CD4-positive, alpha-beta T cell (primary cell): ENCODE measurements at regions not wholly inside any gene's neighbourhood (a gene's known extent, or its start where the extent isn't known, plus 50 kb on each side); places are given as distances from the start of the nearest gene placed in this dataset.

Source experiments
- ATAC-seq: fragments of 200-7000 bp; cut with Tn5 transposase; one replicate; pipeline ENCODE4 v1.10.0; 2022; ENCODE audit warnings: mild to moderate bottlenecking; ENCODE audit not compliant: poor library complexity
- CTCF ChIA-PET: fragments of 350-600 bp; sonication (Branson Sonifier 250); formaldehyde crosslinking; loops from one replicate; lab custom pipeline; 2021; ENCODE audit warnings: antibody characterized with exemption, inconsistent platforms; lab: Charles Lee
- POLR2A ChIA-PET: fragments of 350-600 bp; sonication (Branson Sonifier 250); formaldehyde crosslinking; loops from one replicate; lab custom pipeline; 2021; ENCODE audit warnings: antibody characterized with exemption, inconsistent platforms; lab: Charles Lee
- DNase-seq, 14 experiments: peaks; one replicate each; pipeline ENCODE4 v3.0.0-alpha.2; 2013 to 2020; ENCODE audit warnings: mixed read lengths in 2 of 14
- H3K27ac ChIP-seq, 2 donors: one replicate each; pipeline versions ENCODE4 v1.5.1 to v1.7.0; 2013; ENCODE audit warnings: low read length in 2 of 2, low read depth in 1 of 2, mild to moderate bottlenecking in 1 of 2
- H3K27me3 ChIP-seq, 2 experiments: 1 replicate in 1 of 2; 2 replicates in 1 of 2; pipeline versions ENCODE4 v1.6.1 to v1.7.0; 2013; ENCODE audit warnings: low read length in 2 of 2, control low read depth in 1 of 2, mild to moderate bottlenecking in 1 of 2, moderate library complexity in 1 of 2; ENCODE audit not compliant: insufficient read depth in 2 of 2, control insufficient read depth in 1 of 2
- H3K36me3 ChIP-seq: one replicate; pipeline ENCODE4 v1.6.1; 2013; ENCODE audit warnings: low read length, control low read depth; ENCODE audit not compliant: insufficient read depth
- H3K4me1 ChIP-seq: one replicate; pipeline ENCODE4 v1.6.1; 2013; ENCODE audit warnings: low read length, control low read depth; ENCODE audit not compliant: insufficient read depth
- H3K4me3 ChIP-seq: one replicate; pipeline ENCODE4 v1.5.1; 2013; ENCODE audit warnings: mild to moderate bottlenecking, low read length, moderate library complexity
- H3K9me3 ChIP-seq, 2 experiments: 1 replicate in 1 of 2; 2 replicates in 1 of 2; pipeline versions ENCODE4 v1.6.1 to v1.7.0; 2013; ENCODE audit warnings: low read length in 2 of 2, mild to moderate bottlenecking in 2 of 2, control low read depth in 1 of 2, moderate library complexity in 1 of 2; ENCODE audit not compliant: control insufficient read depth in 1 of 2, insufficient read depth in 1 of 2
- H3K27ac Mint-ChIP-seq: one replicate; pipeline ENCODE4 v1.8.0; 2020; ENCODE audit warnings: mixed read lengths
- H3K27me3 Mint-ChIP-seq: one replicate; pipeline ENCODE4 v1.8.0; 2021; ENCODE audit warnings: mixed read lengths
- H3K36me3 Mint-ChIP-seq: one replicate; pipeline ENCODE4 v1.8.0; 2021; ENCODE audit warnings: low read depth, mixed read lengths
- H3K4me1 Mint-ChIP-seq: one replicate; pipeline ENCODE4 v1.8.0; 2021; ENCODE audit warnings: low read depth, mixed read lengths
- H3K4me3 Mint-ChIP-seq: one replicate; pipeline ENCODE4 v1.8.0; 2020; ENCODE audit warnings: mild to moderate bottlenecking, mixed read lengths
- H3K9me3 Mint-ChIP-seq: one replicate; pipeline ENCODE4 v1.8.0; 2020; ENCODE audit warnings: mixed read lengths
- CTCF ChIP-seq: fragments of 200-600 bp; IDR thresholded peaks from one replicate; pipeline ENCODE4 v1.8.0; 2022; ENCODE audit warnings: antibody characterized with exemption, mild to moderate bottlenecking
- intact Hi-C, 2 experiments: fragments of 100-400 bp; cut with DNase I in 1 of 2; cut with micrococcal nuclease in 1 of 2; formaldehyde crosslinking; loops; one replicate each; pipeline versions ENCODE4 v1.15.1 to v1.9.0; 2023 to 2025; cut with DNase I, micrococcal nuclease

GRCh38 chr1:215344539-215344938, 222.6 kb upstream of the KCTD3 start:
- CTCF ChIA-PET, result no interaction called here
- H3K4me3 Mint-ChIP-seq, result no peak overlapping the region
- peaks cover 5% of the 10 kb centered on the region for H3K27me3 Mint-ChIP-seq
- TF ChIP-seq CTCF, result no peak
- H3K36me3 ChIP-seq, result no peaks in the 10 kb centered on the region
- ATAC-seq (no peak), DNase-seq (no peak)
- H3K27me3 ChIP-seq, result no peaks in the 10 kb centered on the region
- no peaks in the 10 kb centered on the region for H3K4me1 ChIP-seq
- no peak overlapping the region for H3K27ac Mint-ChIP-seq
- no peaks in the 10 kb centered on the region for H3K4me1 Mint-ChIP-seq
- H3K27ac ChIP-seq, result no peak overlapping the region
- no peaks in the 10 kb centered on the region for H3K9me3 ChIP-seq
- POLR2A ChIA-PET, result interaction anchor here (0.7 kb wide), 1 partner anchor 37 kb away, joined by 3 read pairs; no protein-coding TSS in a partner anchor
- H3K9me3 Mint-ChIP-seq, result no peaks in the 10 kb centered on the region
- intact Hi-C loops, result no loop called here
- no peaks in the 10 kb centered on the region for H3K36me3 Mint-ChIP-seq
- H3K4me3 ChIP-seq, result no peak overlapping the region

- no peak for TF ChIP-seq CTCF
- intact Hi-C loops, result no loop called here
- DNase-seq (no peak), ATAC-seq (no peak)
- Mint-ChIP-seq H3K4me3 (no peak overlapping the region), H3K36me3 (no peaks in the 10 kb centered on the region), H3K9me3 (no peaks in the 10 kb centered on the region), H3K4me1 (no peaks in the 10 kb centered on the region), H3K27ac (no peak overlapping the region), H3K27me3 (peaks cover 5% of the 10 kb centered on the region)
- Histone ChIP-seq H3K27me3 (no peaks in the 10 kb centered on the region), H3K27ac (no peak overlapping the region), H3K36me3 (no peaks in the 10 kb centered on the region), H3K9me3 (no peaks in the 10 kb centered on the region), H3K4me1 (no peaks in the 10 kb centered on the region), H3K4me3 (no peak overlapping the region)
- ChIA-PET CTCF (no interaction called here), POLR2A (no interaction called here)
Measured at GRCh38 chr1:215345208-215345607, 221.9 kb upstream of the KCTD3 start.

GRCh38 chr1:215345766-215346165, 221.3 kb upstream of the KCTD3 start:
- H3K36me3 Mint-ChIP-seq, result no peaks in the 10 kb centered on the region
- Histone ChIP-seq H3K36me3 (no peaks in the 10 kb centered on the region), H3K4me3 (no peak overlapping the region), H3K9me3 (no peaks in the 10 kb centered on the region), H3K27me3 (no peaks in the 10 kb centered on the region), H3K4me1 (no peaks in the 10 kb centered on the region), H3K27ac (no peak overlapping the region)
- ATAC-seq (no peak), DNase-seq (no peak)
- H3K9me3 Mint-ChIP-seq, result no peaks in the 10 kb centered on the region
- no peaks in the 10 kb centered on the region for H3K4me1 Mint-ChIP-seq
- POLR2A ChIA-PET, result no interaction called here
- CTCF ChIA-PET, result no interaction called here
- no peak overlapping the region for H3K4me3 Mint-ChIP-seq
- intact Hi-C loops, result no loop called here
- H3K27ac Mint-ChIP-seq, result no peak overlapping the region
- H3K27me3 Mint-ChIP-seq, result peaks cover 5% of the 10 kb centered on the region
- no peak for TF ChIP-seq CTCF
